IMR-90 (cell line): ENCODE measurements at regions not wholly inside any gene's neighbourhood (a gene's known extent, or its start where the extent isn't known, plus 50 kb on each side); places are given as distances from the start of the nearest gene placed in this dataset.

Source experiments
- ATAC-seq: fragments of 200-7000 bp; cut with Tn5 transposase; 2 replicates; pipeline ENCODE4 v1.9.1; 2020; ENCODE audit warnings: low read depth, mild to moderate bottlenecking, moderate library complexity
- BruUV-seq: library from RNA; stranded (reverse); fragments of 400-500 nt; replicated peaks from 2 replicates; lab custom pipeline; 2021; lab: Mats Ljungman, UMichigan
- CTCF ChIA-PET: fragments of 300-600 bp; formaldehyde crosslinking; extraction: SDS; loops from one replicate; lab custom pipeline; 2021; ENCODE audit warnings: antibody characterized with exemption; lab: Yijun Ruan, JAX
- POLR2A ChIA-PET: fragments of 300-600 bp; sonication (Branson Sonifier 250); formaldehyde crosslinking; loops from one replicate; lab custom pipeline; 2022; ENCODE audit warnings: antibody characterized with exemption; ENCODE audit not compliant: unreplicated experiment; lab: Charles Lee
- DNase-seq: peaks from one replicate; pipeline ENCODE4 v3.0.0; 2013
- H2AFZ ChIP-seq: replicated peaks from 2 replicates; pipeline ENCODE3; 2013; ENCODE audit warnings: low read length, mild to moderate bottlenecking; ENCODE audit not compliant: poor library complexity
- H2AK5ac ChIP-seq: 2 replicates; pipeline ENCODE4 v1.6.1; 2013; ENCODE audit warnings: low read depth, low read length, inconsistent platforms
- H2AK9ac ChIP-seq: replicated peaks from 2 replicates; pipeline ENCODE3; 2013; ENCODE audit warnings: mild to moderate bottlenecking, low read depth, low read length, moderate library complexity; ENCODE audit not compliant: poor library complexity
- H2BK120ac ChIP-seq: 2 replicates; pipeline ENCODE4 v1.6.1; 2013; ENCODE audit warnings: low read depth, low read length, inconsistent platforms
- H2BK15ac ChIP-seq: 3 replicates; pipeline ENCODE4 v1.6.1; 2013; ENCODE audit warnings: low read depth, low read length, inconsistent platforms
- H2BK20ac ChIP-seq: 2 replicates; pipeline ENCODE4 v1.6.1; 2013; ENCODE audit warnings: low read depth, mild to moderate bottlenecking, inconsistent platforms, low read length, moderate library complexity
- H2BK5ac ChIP-seq: 2 replicates; pipeline ENCODE4 v1.6.1; 2013; ENCODE audit warnings: mild to moderate bottlenecking, low read depth, low read length, inconsistent platforms; ENCODE audit not compliant: poor library complexity, severe bottlenecking
- H3K14ac ChIP-seq: replicated peaks from 2 replicates; pipeline ENCODE4 v1.6.1; 2013; ENCODE audit warnings: low read depth, low read length, inconsistent platforms
- H3K18ac ChIP-seq: 2 replicates; pipeline ENCODE4 v1.6.1; 2013; ENCODE audit warnings: low read depth, low read length, control low read depth
- H3K23ac ChIP-seq: 2 replicates; pipeline ENCODE4 v1.6.1; 2013; ENCODE audit warnings: low read depth, low read length, inconsistent platforms
- H3K27ac ChIP-seq: 2 replicates; pipeline ENCODE4 v1.5.1; 2013; ENCODE audit warnings: mild to moderate bottlenecking, control low read depth, low read length; ENCODE audit not compliant: insufficient read depth
- H3K27me3 ChIP-seq: 2 replicates; pipeline ENCODE4 v1.6.1; 2013; ENCODE audit warnings: low read length; ENCODE audit not compliant: control insufficient read depth, insufficient read depth
- H3K36me3 ChIP-seq: 2 replicates; pipeline ENCODE4 v1.6.1; 2013; ENCODE audit warnings: low read length, mixed read lengths; ENCODE audit not compliant: control insufficient read depth, insufficient read depth
- H3K4ac ChIP-seq: 2 replicates; pipeline ENCODE4 v1.6.1; 2013; ENCODE audit warnings: low read depth, low read length, inconsistent platforms
- H3K4me1 ChIP-seq: 2 replicates; pipeline ENCODE4 v1.6.1; 2013; ENCODE audit warnings: low read length, mixed read lengths; ENCODE audit not compliant: control insufficient read depth, insufficient read depth
- H3K4me2 ChIP-seq: 2 replicates; pipeline ENCODE4 v1.6.1; 2013; ENCODE audit warnings: low read depth, mild to moderate bottlenecking, control low read depth, low read length, moderate library complexity
- H3K4me3 ChIP-seq: 2 replicates; pipeline ENCODE4 v1.5.1; 2013; ENCODE audit warnings: low read depth, mild to moderate bottlenecking, control low read depth, low read length, moderate library complexity; ENCODE audit not compliant: insufficient read depth
- H3K56ac ChIP-seq: 2 replicates; pipeline ENCODE4 v1.6.1; 2013; ENCODE audit warnings: low read length, inconsistent platforms; ENCODE audit not compliant: insufficient read depth; ENCODE audit errors: extremely low read depth
- H3K79me1 ChIP-seq, 2 experiments: 2 replicates each; pipeline ENCODE4 v1.6.1; 2013; ENCODE audit warnings: low read length in 2 of 2, inconsistent platforms in 1 of 2, low read depth in 1 of 2
- H3K9ac ChIP-seq: 2 replicates; pipeline ENCODE4 v1.6.1; 2013; ENCODE audit warnings: low read depth, low read length, control low read depth
- H3K9me1 ChIP-seq: 2 replicates; pipeline ENCODE4 v1.6.1; 2013; ENCODE audit warnings: low read length, inconsistent platforms; ENCODE audit not compliant: insufficient read depth
- H3K9me3 ChIP-seq: 2 replicates; pipeline ENCODE4 v1.6.1; 2013; ENCODE audit warnings: low read length; ENCODE audit not compliant: control insufficient read depth, insufficient read depth
- H4K20me1 ChIP-seq: 2 replicates; pipeline ENCODE4 v1.6.1; 2013; ENCODE audit warnings: low read length, inconsistent platforms; ENCODE audit not compliant: insufficient read depth
- H4K5ac ChIP-seq: 2 replicates; pipeline ENCODE4 v1.6.1; 2013; ENCODE audit warnings: mild to moderate bottlenecking, low read depth, low read length, control low read depth
- H4K8ac ChIP-seq, 2 experiments: 2 replicates each; pipeline ENCODE4 v1.6.1; 2013; ENCODE audit warnings: low read depth in 2 of 2, low read length in 2 of 2, control low read depth in 1 of 2, inconsistent platforms in 1 of 2
- H4K91ac ChIP-seq: 2 replicates; pipeline ENCODE4 v1.6.1; 2013; ENCODE audit warnings: low read depth, low read length, inconsistent platforms; ENCODE audit not compliant: insufficient read depth
- BHLHE40 ChIP-seq: fragments of 150-350 bp; IDR thresholded peaks from 2 replicates; pipeline ENCODE4 v1.6.1; 2016; ENCODE audit warnings: mild to moderate bottlenecking, low read depth, low read length
- CEBPB ChIP-seq: IDR thresholded peaks from 2 replicates; pipeline ENCODE4 v1.6.1; 2012; ENCODE audit warnings: low read depth, low read length, improper control_type of control experiment
- ELK1 ChIP-seq: fragments of 150-350 bp; IDR thresholded peaks from 2 replicates; pipeline ENCODE4 v1.6.1; 2016; ENCODE audit warnings: low read depth, mild to moderate bottlenecking, low read length, moderate library complexity, borderline replicate concordance
- MAFK ChIP-seq: IDR thresholded peaks from 2 replicates; pipeline ENCODE4 v1.6.1; 2012; ENCODE audit warnings: low read depth, low read length, improper control_type of control experiment
- MAZ ChIP-seq: IDR thresholded peaks from 2 replicates; pipeline ENCODE4 v1.6.1; 2012; ENCODE audit warnings: low read depth, mild to moderate bottlenecking, low read length, improper control_type of control experiment, moderate library complexity, borderline replicate concordance
- NFE2L2 ChIP-seq: fragments of 150-350 bp; IDR thresholded peaks from 2 replicates; pipeline ENCODE4 v1.6.1; 2016; ENCODE audit warnings: low read depth, mild to moderate bottlenecking, low read length
- POLR2A ChIP-seq: IDR thresholded peaks from 2 replicates; pipeline ENCODE4 v1.6.1; 2012; ENCODE audit warnings: mild to moderate bottlenecking, low read depth, low read length
- RAD21 ChIP-seq: IDR thresholded peaks from 2 replicates; pipeline ENCODE4 v1.6.1; 2012; ENCODE audit warnings: low read length, improper control_type of control experiment
- RCOR1 ChIP-seq: IDR thresholded peaks from 2 replicates; pipeline ENCODE4 v1.6.1; 2012; ENCODE audit warnings: mild to moderate bottlenecking, low read length, improper control_type of control experiment; ENCODE audit not compliant: insufficient replicate concordance
- SMC3 ChIP-seq: fragments of 150-350 bp; IDR thresholded peaks from 2 replicates; pipeline ENCODE4 v1.6.1; 2016; ENCODE audit warnings: low read depth, mild to moderate bottlenecking, antibody characterized with exemption, low read length, moderate library complexity
- WGBS, 2 experiments: methylation state at CpG; one replicate each; pipeline versions ENCODE4 v1.1.5 to v1.1.7; 2013; ENCODE audit warnings: missing lambda C conversion rate in 2 of 2; ENCODE audit not compliant: insufficient read length in 1 of 2; ENCODE audit errors: extremely low coverage in 2 of 2; 5-methylcytosine and 5-hydroxymethylcytosine counted together
- dilution Hi-C: fragments of 300-500 bp; cut with HindIII; formaldehyde crosslinking; loops from one replicate; pipeline ENCODE4 v1.14.3; 2018; ENCODE audit warnings: low sequenced_read_pairs; ENCODE audit not compliant: unreplicated experiment
- in situ Hi-C: fragments of 300-500 bp; cut with MboI; formaldehyde crosslinking; loops from 3 replicates; pipeline ENCODE4 v1.14.3; 2019; ENCODE audit warnings: low sequenced_read_pairs, inconsistent platforms, mixed read lengths
- intact Hi-C: fragments of 100-400 bp; cut with micrococcal nuclease; formaldehyde crosslinking; loops from 2 replicates; pipeline ENCODE4 v1.10.0; 2022

- Histone ChIP-seq H3K9me3 (no peaks in the 10 kb centered on the region), H3K14ac (no peak overlapping the region), H3K4me2 (no peak overlapping the region), H3K27ac (no peak overlapping the region), H4K91ac (no peak overlapping the region), H2BK20ac (no peak overlapping the region), H2AK9ac (no peak overlapping the region), H3K23ac (no peak overlapping the region), H2BK15ac (no peak overlapping the region), H4K20me1 (no peaks in the 10 kb centered on the region), H2AK5ac (no peak overlapping the region), H3K27me3 (peaks cover 44% of the 10 kb centered on the region), H4K8ac (no peak overlapping the region), H3K4me3 (no peak overlapping the region), H3K9me1 (no peaks in the 10 kb centered on the region), H2BK5ac (no peak overlapping the region), H3K79me1 (no peaks in the 10 kb centered on the region), H4K5ac (no peak overlapping the region), H2AFZ (no peak overlapping the region), H3K36me3 (no peaks in the 10 kb centered on the region), H2BK120ac (no peak overlapping the region), H3K18ac (no peak overlapping the region), H3K4me1 (0 out of 2 replicates have a peak, but pooled peaks cover 2% of the 10 kb centered on the region), H3K56ac (no peak overlapping the region), H3K4ac (no peak overlapping the region), H3K9ac (no peak overlapping the region)
- DNase-seq (no peak), ATAC-seq (no peak)
- no CpG with 5 or more reads among the region's 9 CpGs for WGBS, 2 experiments
- dilution Hi-C loops: no loop called here
- POLR2A ChIA-PET: no interaction called here
- TF ChIP-seq SMC3: no peak
- no peak for TF ChIP-seq NFE2L2
- no peak for TF ChIP-seq CEBPB
- no peak for TF ChIP-seq MAFK
- TF ChIP-seq ELK1: no peak
- TF ChIP-seq POLR2A: no peak
- TF ChIP-seq RAD21: no peak
- TF ChIP-seq MAZ: no peak
- TF ChIP-seq RCOR1: no peak
- no peak for TF ChIP-seq BHLHE40
- BruUV-seq: no TSS peak
- CTCF ChIA-PET: no interaction called here
- in situ Hi-C loops: no loop called here
- intact Hi-C loops: no loop called here
Measured at GRCh38 chrX:13936521-13937225, 93.0 kb downstream of the GEMIN8 start.
